Erythroblast (primary cell): ENCODE measurements at regions not wholly inside any gene's neighbourhood (a gene's known extent, or its start where the extent isn't known, plus 50 kb on each side); places are given as distances from the start of the nearest gene placed in this dataset.

ENCODE experiments used
- GATA1 ChIP-seq: IDR thresholded peaks from 2 replicates; pipeline ENCODE4 v1.6.1; 2011; ENCODE audit warnings: low read depth, mild to moderate bottlenecking, control low read depth, low read length, moderate library complexity
- POLR2A ChIP-seq: IDR thresholded peaks from 2 replicates; pipeline ENCODE4 v1.6.1; 2011; ENCODE audit warnings: mild to moderate bottlenecking, low read length

GRCh38 chr1:58405660-58406059 is 140.9 kb downstream of the OMA1 start:
- no peak for TF ChIP-seq POLR2A
- no peak for TF ChIP-seq GATA1
